CD4-positive, alpha-beta memory T cell (primary cell): ENCODE measurements at regions not wholly inside any gene's neighbourhood (a gene's known extent, or its start where the extent isn't known, plus 50 kb on each side); places are given as distances from the start of the nearest gene placed in this dataset.

Experiments used
- CTCF ChIA-PET: fragments of 350-600 bp; sonication (Branson Sonifier 250); formaldehyde crosslinking; loops from one replicate; lab custom pipeline; 2021; ENCODE audit warnings: inconsistent platforms; ENCODE audit not compliant: partially characterized antibody; lab: Charles Lee
- POLR2A ChIA-PET: fragments of 350-600 bp; sonication (Branson Sonifier 250); formaldehyde crosslinking; loops from one replicate; lab custom pipeline; 2021; ENCODE audit not compliant: partially characterized antibody; lab: Charles Lee
- DNase-seq, 5 donors: peaks; one replicate each; pipeline versions ENCODE4 v3.0.0 to v3.0.0-alpha.2; 2020 to 2022; ENCODE audit warnings: mixed read lengths in 1 of 5
- H3K27ac ChIP-seq: one replicate; pipeline ENCODE4 v1.7.0; 2013; ENCODE audit warnings: low read depth, low read length
- H3K27me3 ChIP-seq: 2 replicates; pipeline ENCODE4 v1.7.0; 2013; ENCODE audit warnings: mild to moderate bottlenecking, low read length, moderate library complexity; ENCODE audit not compliant: insufficient read depth
- H3K36me3 ChIP-seq: 2 replicates; pipeline ENCODE4 v1.7.0; 2013; ENCODE audit warnings: mild to moderate bottlenecking, low read length, moderate library complexity; ENCODE audit not compliant: insufficient read depth
- H3K4me1 ChIP-seq: 2 replicates; pipeline ENCODE4 v1.7.0; 2013; ENCODE audit warnings: mild to moderate bottlenecking, low read length, moderate library complexity; ENCODE audit not compliant: insufficient read depth
- H3K4me3 ChIP-seq, 2 donors: one replicate each; pipeline ENCODE4 v1.7.0; 2013; ENCODE audit warnings: low read length in 2 of 2, mild to moderate bottlenecking in 1 of 2
- H3K9me3 ChIP-seq, 2 donors: one replicate each; pipeline ENCODE4 v1.7.0; 2013; ENCODE audit warnings: low read length in 2 of 2, control low read depth in 1 of 2; ENCODE audit not compliant: control insufficient read depth in 1 of 2
- H3K27ac Mint-ChIP-seq, 7 donors: one replicate each; pipeline ENCODE4 v1.8.0; 2020 to 2021; ENCODE audit warnings: mixed read lengths in 7 of 7, mild to moderate bottlenecking in 6 of 7, inconsistent platforms in 3 of 7, moderate library complexity in 3 of 7
- H3K27me3 Mint-ChIP-seq, 2 donors: one replicate each; pipeline ENCODE4 v1.8.0; 2020 to 2021; ENCODE audit warnings: mixed read lengths in 2 of 2
- H3K36me3 Mint-ChIP-seq, 2 donors: one replicate each; pipeline ENCODE4 v1.8.0; 2020 to 2021; ENCODE audit warnings: mixed read lengths in 2 of 2, inconsistent platforms in 1 of 2, mild to moderate bottlenecking in 1 of 2
- H3K4me1 Mint-ChIP-seq, 4 donors: one replicate each; pipeline ENCODE4 v1.8.0; 2020 to 2021; ENCODE audit warnings: mixed read lengths in 4 of 4, mild to moderate bottlenecking in 1 of 4
- H3K4me3 Mint-ChIP-seq, 8 donors: one replicate each; pipeline ENCODE4 v1.8.0; 2020 to 2021; ENCODE audit warnings: mixed read lengths in 8 of 8, mild to moderate bottlenecking in 7 of 8, moderate library complexity in 6 of 8, inconsistent platforms in 3 of 8
- H3K9me3 Mint-ChIP-seq, 8 donors: one replicate each; pipeline ENCODE4 v1.8.0; 2020 to 2021; ENCODE audit warnings: mixed read lengths in 8 of 8, mild to moderate bottlenecking in 5 of 8, inconsistent platforms in 3 of 8, moderate library complexity in 1 of 8
- intact Hi-C: fragments of 100-400 bp; cut with micrococcal nuclease; formaldehyde crosslinking; loops from one replicate; pipeline ENCODE4 v1.15.1; 2023

DNA sequence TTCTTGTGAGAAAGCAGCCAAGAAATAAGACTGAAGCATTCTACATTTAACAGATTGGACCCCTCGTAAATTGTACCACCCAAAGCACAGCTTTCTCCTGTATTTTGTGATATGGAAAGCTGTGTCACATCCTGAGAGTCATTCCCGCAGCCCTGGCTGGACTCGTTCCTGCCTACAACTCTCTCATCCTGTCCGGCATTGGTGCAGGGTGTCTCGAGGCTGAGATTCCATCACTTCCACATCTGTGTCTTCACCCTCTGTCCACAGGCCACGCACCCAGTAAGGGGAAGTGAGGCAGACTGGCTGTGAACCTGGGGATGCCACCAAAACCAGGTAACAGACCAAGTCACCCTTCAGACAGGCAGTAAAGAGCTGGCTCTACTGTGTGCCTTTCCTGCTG is 146.2 kb upstream of the KLF6 start:
- Histone ChIP-seq H3K4me3 (no peak overlapping the region), H3K27me3 (no peaks in the 10 kb centered on the region), H3K27ac (no peak overlapping the region), H3K4me1 (peaks cover 20% of the 10 kb centered on the region), H3K36me3 (no peaks in the 10 kb centered on the region), H3K9me3 (no peaks in the 10 kb centered on the region)
- peaks cover 0 to 2% (median 0%) of the 10 kb centered on the region in 8 donors for H3K9me3 Mint-ChIP-seq
- H3K27me3 Mint-ChIP-seq, result no peaks in the 10 kb centered on the region
- H3K36me3 Mint-ChIP-seq, result peaks cover 0 to 3% of the 10 kb centered on the region in 2 donors
- intact Hi-C loops, result no loop called here
- CTCF ChIA-PET, result no interaction called here
- H3K4me1 Mint-ChIP-seq, result peaks cover 25 to 34% (median 26%) of the 10 kb centered on the region in 4 donors
- H3K4me3 Mint-ChIP-seq, result no peak overlapping the region
- H3K27ac Mint-ChIP-seq, result peak overlapping the region in 2 of 7 donors; percentile 16 to 51
- POLR2A ChIA-PET, result interaction anchor here (0.6 to 1.0 kb wide), 2 partner anchors 39 to 146 kb away, joined by 3 read pairs; partner anchors contain the start of gene KLF6
- no peak for DNase-seq

DNA sequence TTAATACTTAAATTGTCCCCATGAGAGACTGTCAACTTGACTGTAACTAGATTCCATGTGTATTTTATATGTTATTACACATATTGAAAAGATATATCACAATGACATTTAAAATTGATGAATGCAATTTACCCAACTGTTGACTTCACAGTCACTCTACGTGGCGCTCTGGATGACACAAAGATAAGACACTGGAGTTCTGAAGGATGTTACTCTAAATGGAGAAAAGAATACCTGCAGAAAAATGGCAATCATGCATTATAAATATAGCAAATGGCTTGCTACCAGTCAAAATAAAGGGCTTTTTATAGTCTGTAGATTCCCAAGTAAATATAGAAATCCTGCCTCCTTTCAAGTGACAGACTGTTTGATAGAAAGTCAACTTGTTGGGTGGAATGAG is 143.6 kb upstream of the KLF6 start:
- Mint-ChIP-seq H3K9me3 (no peaks in the 10 kb centered on the region), H3K36me3 (no peaks in the 10 kb centered on the region), H3K4me3 (no peak overlapping the region), H3K27ac (peak overlapping the region in 1 of 7 donors; percentile 38), H3K4me1 (peaks cover under 1 to 9% (median 8%) of the 10 kb centered on the region in 4 donors), H3K27me3 (no peaks in the 10 kb centered on the region)
- CTCF ChIA-PET, result no interaction called here
- H3K9me3 ChIP-seq, result no peaks in the 10 kb centered on the region
- H3K27me3 ChIP-seq, result no peaks in the 10 kb centered on the region
- H3K4me1 ChIP-seq, result no peaks in the 10 kb centered on the region
- intact Hi-C loops, result no loop called here
- POLR2A ChIA-PET, result no interaction called here
- no peak for DNase-seq
- H3K4me3 ChIP-seq, result no peak overlapping the region
- no peaks in the 10 kb centered on the region for H3K36me3 ChIP-seq
- no peak overlapping the region for H3K27ac ChIP-seq

DNA sequence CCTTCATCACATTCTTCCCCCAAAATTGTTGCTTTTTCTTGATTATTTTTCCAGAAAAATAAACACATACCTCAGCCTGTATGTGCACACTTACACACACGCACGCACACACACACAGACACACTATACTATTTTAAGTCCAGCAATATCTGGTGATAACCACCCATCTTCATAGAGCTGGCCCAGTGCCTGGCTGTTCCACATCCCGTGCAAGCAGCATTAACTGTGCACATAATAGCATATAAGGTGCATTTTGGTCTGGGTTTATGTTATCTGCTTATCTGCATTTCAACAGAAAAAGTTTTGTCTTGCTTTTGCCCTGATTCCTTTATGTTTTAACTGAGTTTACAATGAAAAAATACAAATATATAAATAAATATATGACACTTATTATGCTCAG is 143.1 kb upstream of the KLF6 start:
- no peaks in the 10 kb centered on the region for H3K4me1 ChIP-seq
- Mint-ChIP-seq H3K36me3 (no peaks in the 10 kb centered on the region), H3K27me3 (no peaks in the 10 kb centered on the region), H3K27ac (no peak overlapping the region), H3K4me1 (peaks cover 0 to 8% (median 7%) of the 10 kb centered on the region in 4 donors), H3K4me3 (no peak overlapping the region), H3K9me3 (no peaks in the 10 kb centered on the region)
- no peaks in the 10 kb centered on the region for H3K9me3 ChIP-seq
- ChIA-PET POLR2A (interaction anchor here (0.8 kb wide), 1 partner anchor 21 kb away, joined by 3 read pairs; no protein-coding TSS in a partner anchor), CTCF (no interaction called here)
- H3K4me3 ChIP-seq, result no peak overlapping the region
- intact Hi-C loops, result no loop called here
- H3K27ac ChIP-seq, result no peak overlapping the region
- H3K36me3 ChIP-seq, result no peaks in the 10 kb centered on the region
- no peak for DNase-seq
- H3K27me3 ChIP-seq, result no peaks in the 10 kb centered on the region

DNA sequence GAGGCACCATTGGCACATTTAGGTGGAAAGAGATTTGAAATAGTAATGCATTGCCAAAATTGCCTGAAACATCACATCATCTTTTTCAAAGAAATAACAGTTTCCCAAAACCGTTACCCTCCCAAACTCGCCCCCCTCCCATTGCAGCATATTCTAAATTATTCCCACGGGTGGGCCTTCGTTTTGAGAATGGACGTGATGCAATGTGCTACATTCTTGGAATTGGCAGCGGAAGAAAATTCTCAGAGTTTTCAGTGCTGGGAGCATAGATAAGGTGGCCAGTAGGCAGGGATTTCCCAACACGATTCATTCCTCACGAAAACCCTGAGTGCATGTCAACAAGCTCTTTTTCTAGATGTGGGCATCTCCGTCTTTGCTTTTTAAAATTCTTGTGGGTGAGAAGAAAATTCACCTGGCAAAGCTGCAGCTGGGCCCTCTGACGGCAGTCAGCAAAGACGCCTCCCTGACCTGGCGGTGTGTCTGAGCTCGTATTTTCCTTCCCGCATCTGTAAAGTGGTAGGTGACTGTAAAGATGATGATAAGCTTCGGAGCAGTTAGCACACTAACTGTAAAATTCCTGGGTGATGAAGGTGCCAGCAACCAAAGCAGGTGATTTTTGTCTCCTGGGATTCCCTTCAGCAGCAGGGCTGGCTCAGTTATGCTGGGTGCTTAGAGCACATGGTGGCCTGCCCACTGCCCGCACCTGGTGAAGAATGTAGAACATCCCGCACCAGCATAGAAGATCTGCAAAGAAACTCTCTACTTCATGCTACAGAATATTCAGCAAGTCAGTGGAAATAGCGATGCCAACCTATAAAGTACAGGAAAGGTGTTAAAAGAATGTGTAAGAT is 141.9 kb upstream of the KLF6 start:
- intact Hi-C loops, result no loop called here
- Mint-ChIP-seq H3K36me3 (no peaks in the 10 kb centered on the region), H3K27ac (no peak overlapping the region), H3K4me3 (no peak overlapping the region), H3K9me3 (no peaks in the 10 kb centered on the region), H3K4me1 (peaks cover 0 to 5% (median 2%) of the 10 kb centered on the region in 4 donors), H3K27me3 (no peaks in the 10 kb centered on the region)
- Histone ChIP-seq H3K27ac (no peak overlapping the region), H3K36me3 (no peaks in the 10 kb centered on the region), H3K4me3 (no peak overlapping the region), H3K4me1 (no peaks in the 10 kb centered on the region), H3K27me3 (no peaks in the 10 kb centered on the region), H3K9me3 (no peaks in the 10 kb centered on the region)
- CTCF ChIA-PET, result no interaction called here
- DNase-seq, result no peak
- POLR2A ChIA-PET, result no interaction called here

DNA sequence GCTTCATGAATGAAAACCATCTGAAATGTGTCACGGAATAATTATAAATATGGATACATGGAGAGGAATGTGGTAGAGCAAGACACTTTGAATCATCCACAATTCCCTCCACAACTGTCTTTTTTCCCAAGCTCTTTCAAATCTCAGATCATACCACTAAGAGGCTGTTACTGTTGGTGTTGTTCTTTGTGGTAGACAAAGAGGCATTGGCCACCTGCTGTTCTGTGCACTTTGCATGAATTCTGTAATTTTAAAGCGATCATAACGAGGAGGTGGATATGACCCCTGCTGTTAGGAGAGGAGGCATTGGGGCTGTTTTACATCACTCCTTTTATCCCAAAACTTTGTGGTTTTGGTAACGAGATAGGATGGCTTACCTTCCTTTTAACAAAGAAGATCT is 141.2 kb upstream of the KLF6 start:
- Mint-ChIP-seq H3K27me3 (no peaks in the 10 kb centered on the region), H3K4me1 (peaks cover 0 to 5% (median 2%) of the 10 kb centered on the region in 4 donors), H3K36me3 (no peaks in the 10 kb centered on the region), H3K27ac (no peak overlapping the region), H3K9me3 (no peaks in the 10 kb centered on the region), H3K4me3 (no peak overlapping the region)
- DNase-seq, result no peak
- intact Hi-C loops, result no loop called here
- H3K4me1 ChIP-seq, result no peaks in the 10 kb centered on the region
- ChIA-PET CTCF (no interaction called here), POLR2A (no interaction called here)
- no peaks in the 10 kb centered on the region for H3K36me3 ChIP-seq
- no peak overlapping the region for H3K27ac ChIP-seq
- no peaks in the 10 kb centered on the region for H3K27me3 ChIP-seq
- no peaks in the 10 kb centered on the region for H3K9me3 ChIP-seq
- H3K4me3 ChIP-seq, result no peak overlapping the region

DNA sequence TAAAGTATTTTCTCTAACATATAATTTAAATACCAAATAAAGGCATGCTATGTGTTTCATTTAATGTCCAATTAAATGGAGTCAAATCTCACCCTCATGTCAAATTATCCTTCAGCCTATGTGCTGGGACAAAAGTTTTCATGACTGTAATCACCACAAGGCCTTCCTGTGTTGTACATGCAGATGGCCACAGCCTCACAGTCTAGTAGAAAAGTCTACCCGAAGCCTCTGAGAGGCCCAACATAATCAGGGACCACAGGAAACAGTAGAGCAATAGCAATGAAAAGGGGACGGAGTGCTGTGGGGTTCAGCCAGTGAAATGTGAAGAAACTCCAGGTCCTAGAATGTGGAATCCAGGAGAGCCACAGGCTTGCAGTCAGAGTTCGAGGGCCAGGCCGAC is 140.2 kb upstream of the KLF6 start:
- Histone ChIP-seq H3K4me1 (no peaks in the 10 kb centered on the region), H3K36me3 (no peaks in the 10 kb centered on the region), H3K4me3 (no peak overlapping the region), H3K9me3 (no peaks in the 10 kb centered on the region), H3K27ac (no peak overlapping the region), H3K27me3 (no peaks in the 10 kb centered on the region)
- no peak for DNase-seq
- H3K9me3 Mint-ChIP-seq, result no peaks in the 10 kb centered on the region
- peak overlapping the region in 1 of 7 donors; percentile 68 for H3K27ac Mint-ChIP-seq
- ChIA-PET POLR2A (no interaction called here), CTCF (no interaction called here)
- intact Hi-C loops, result no loop called here
- no peaks in the 10 kb centered on the region for H3K36me3 Mint-ChIP-seq
- no peak overlapping the region for H3K4me3 Mint-ChIP-seq
- H3K27me3 Mint-ChIP-seq, result no peaks in the 10 kb centered on the region
- peaks cover 0 to 5% (median 2%) of the 10 kb centered on the region in 4 donors for H3K4me1 Mint-ChIP-seq

DNA sequence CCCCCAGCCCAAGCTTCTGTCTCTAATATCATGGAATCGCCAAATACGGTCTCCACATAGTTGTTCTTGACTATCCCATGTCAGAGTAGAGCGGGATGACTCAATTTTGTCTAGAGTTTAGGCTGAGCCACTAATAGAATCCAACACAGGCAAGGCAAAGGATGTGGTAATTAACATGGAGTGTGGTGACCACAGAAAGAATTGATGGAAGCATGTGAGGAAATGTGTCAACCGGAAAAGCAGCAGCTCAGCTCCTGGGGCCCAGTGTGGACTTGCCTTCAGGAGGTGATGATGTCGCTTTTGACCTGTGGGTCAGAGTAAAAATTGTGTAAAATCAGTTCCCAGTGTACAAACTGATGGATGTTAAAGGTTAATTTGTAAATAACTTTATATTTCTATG is 139.3 kb upstream of the KLF6 start:
- peaks cover 0 to 5% (median 3%) of the 10 kb centered on the region in 4 donors for H3K4me1 Mint-ChIP-seq
- Histone ChIP-seq H3K9me3 (no peaks in the 10 kb centered on the region), H3K27me3 (no peaks in the 10 kb centered on the region), H3K36me3 (no peaks in the 10 kb centered on the region), H3K4me3 (no peak overlapping the region), H3K4me1 (no peaks in the 10 kb centered on the region), H3K27ac (no peak overlapping the region)
- no peak overlapping the region for H3K4me3 Mint-ChIP-seq
- no peaks in the 10 kb centered on the region for H3K36me3 Mint-ChIP-seq
- H3K27ac Mint-ChIP-seq, result peak overlapping the region in 1 of 7 donors; percentile 17
- H3K27me3 Mint-ChIP-seq, result no peaks in the 10 kb centered on the region
- ChIA-PET CTCF (no interaction called here), POLR2A (interaction anchor here (1.3 to 2.4 kb wide), 2 partner anchors 10 to 11 kb away, joined by 3 to 6 read pairs; no protein-coding TSS in a partner anchor)
- intact Hi-C loops, result no loop called here
- DNase-seq, result no peak
- no peaks in the 10 kb centered on the region for H3K9me3 Mint-ChIP-seq
